ENCODE measurements at regions not wholly inside any gene's neighbourhood (a gene's known extent, or its start where the extent isn't known, plus 50 kb on each side); places are given as distances from the start of the nearest gene placed in this dataset.

GRCh38 chr3:170753421-170754310 lies 116.3 kb downstream of the RPL22L1 start:
- TF ChIP-seq, protein P1, sequence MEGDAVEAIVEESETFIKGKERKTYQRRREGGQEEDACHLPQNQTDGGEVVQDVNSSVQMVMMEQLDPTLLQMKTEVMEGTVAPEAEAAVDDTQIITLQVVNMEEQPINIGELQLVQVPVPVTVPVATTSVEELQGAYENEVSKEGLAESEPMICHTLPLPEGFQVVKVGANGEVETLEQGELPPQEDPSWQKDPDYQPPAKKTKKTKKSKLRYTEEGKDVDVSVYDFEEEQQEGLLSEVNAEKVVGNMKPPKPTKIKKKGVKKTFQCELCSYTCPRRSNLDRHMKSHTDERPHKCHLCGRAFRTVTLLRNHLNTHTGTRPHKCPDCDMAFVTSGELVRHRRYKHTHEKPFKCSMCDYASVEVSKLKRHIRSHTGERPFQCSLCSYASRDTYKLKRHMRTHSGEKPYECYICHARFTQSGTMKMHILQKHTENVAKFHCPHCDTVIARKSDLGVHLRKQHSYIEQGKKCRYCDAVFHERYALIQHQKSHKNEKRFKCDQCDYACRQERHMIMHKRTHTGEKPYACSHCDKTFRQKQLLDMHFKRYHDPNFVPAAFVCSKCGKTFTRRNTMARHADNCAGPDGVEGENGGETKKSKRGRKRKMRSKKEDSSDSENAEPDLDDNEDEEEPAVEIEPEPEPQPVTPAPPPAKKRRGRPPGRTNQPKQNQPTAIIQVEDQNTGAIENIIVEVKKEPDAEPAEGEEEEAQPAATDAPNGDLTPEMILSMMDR (conservative IDR thresholded peaks at IDR 0.05; ENCODE audit: low read length): no peak
- TF ChIP-seq EZH2phosphoT487 (IDR thresholded peaks at IDR 0.05; ENCODE audit: borderline replicate concordance, low read depth, low read length): no peak

Data from OCI-LY7 (cell line).